Transverse colon (tissue), 4 donors: ENCODE measurements at regions not wholly inside any gene's neighbourhood (a gene's known extent, or its start where the extent isn't known, plus 50 kb on each side); places are given as distances from the start of the nearest gene placed in this dataset.

Source experiments
- DNase-seq: peaks from one replicate; pipeline ENCODE4 v3.0.0-alpha.2; 2019
- H3K27ac ChIP-seq, 4 donors: fragments of 200-600 bp; sonication (generic); 2 replicates each; pipeline ENCODE4 v1.5.1; 2016 to 2018; ENCODE audit warnings: inconsistent platforms in 4 of 4
- H3K27me3 ChIP-seq: fragments of 200-600 bp; sonication (generic); 2 replicates; pipeline ENCODE4 v1.5.1; 2017; ENCODE audit warnings: inconsistent platforms
- H3K36me3 ChIP-seq, 4 donors: fragments of 200-600 bp; sonication (generic); 2 replicates each; pipeline ENCODE4 v1.5.1; 2017 to 2019; ENCODE audit warnings: inconsistent platforms in 4 of 4
- H3K4me1 ChIP-seq, 4 donors: fragments of 200-600 bp; sonication (generic); 2 replicates each; pipeline ENCODE4 v1.5.1; 2017 to 2020; ENCODE audit warnings: inconsistent platforms in 4 of 4
- H3K4me3 ChIP-seq, 4 donors: fragments of 200-600 bp; sonication (generic); 1 replicate in 1 of 4; 2 replicates in 3 of 4; pipeline versions ENCODE4 v1.5.1 to v1.6.1; 2017 to 2019; ENCODE audit warnings: inconsistent platforms in 4 of 4
- H3K9me3 ChIP-seq, 2 donors: fragments of 200-600 bp; sonication (generic); 2 replicates each; pipeline ENCODE4 v1.5.1; 2017 to 2019; ENCODE audit warnings: inconsistent platforms in 2 of 2
- CTCF ChIP-seq, 5 experiments: fragments of 200-600 bp in 3 of 5; fragments of 450-650 bp in 2 of 5; sonication (generic) in 3 of 5; IDR thresholded peaks; 1 replicate in 2 of 5; 2 replicates in 3 of 5; pipeline ENCODE4 v1.5.1; 2016 to 2017; ENCODE audit warnings: antibody characterized with exemption in 5 of 5, inconsistent platforms in 3 of 5, mild to moderate bottlenecking in 2 of 5, moderate library complexity in 1 of 5
- EP300 ChIP-seq: sonication (generic); formaldehyde crosslinking; IDR thresholded peaks from one replicate; pipeline ENCODE4 v1.6.1; 2017; ENCODE audit warnings: antibody characterized with exemption, low read depth
- POLR2A ChIP-seq: fragments of 450-650 bp; IDR thresholded peaks from one replicate; pipeline ENCODE4 v1.6.1; 2016; ENCODE audit warnings: antibody characterized with exemption, mild to moderate bottlenecking, moderate library complexity
- POLR2AphosphoS5 ChIP-seq, 3 donors: sonication (generic); formaldehyde crosslinking; IDR thresholded peaks; one replicate each; pipeline ENCODE4 v1.6.1; 2016; ENCODE audit warnings: antibody characterized with exemption in 3 of 3
- WGBS, 2 donors: methylation state at CpG; one replicate each; pipeline ENCODE4 v1.1.5; 2018; ENCODE audit warnings: low coverage in 1 of 2; 5-methylcytosine and 5-hydroxymethylcytosine counted together
- in situ Hi-C, 4 donors: fragments of 200-750 bp; cut with MboI; loops; one replicate each; pipeline versions ENCODE4 v1.15.0 to v1.15.1; 2017; ENCODE audit warnings: low sequenced_read_pairs in 3 of 4, low pct_ligation_motif_present in 1 of 4, low pct_unique_long_range_greater_than_20kb in 1 of 4
- intact Hi-C: fragments of 100-400 bp; cut with DNase I; formaldehyde crosslinking; loops from one replicate; pipeline ENCODE4 v1.15.1; 2023; ENCODE audit warnings: low total_unique reads

- intact Hi-C loops = no loop called here
- Histone ChIP-seq H3K9me3 (no peaks in the 10 kb centered on the region), H3K4me1 (no peaks in the 10 kb centered on the region), H3K36me3 (no peaks in the 10 kb centered on the region), H3K4me3 (no peak overlapping the region), H3K27ac (no peak overlapping the region), H3K27me3 (no peaks in the 10 kb centered on the region)
- DNase-seq = no peak
- TF ChIP-seq CTCF (IDR thresholded peaks at IDR 0.05) = no peak
- no peak for TF ChIP-seq POLR2AphosphoS5 (IDR thresholded peaks at IDR 0.05)
- no peak for TF ChIP-seq EP300
- TF ChIP-seq POLR2A = no peak
- WGBS, 2 donors = 34 to 42% methylated on average over 2 of the region's 2 CpGs
- in situ Hi-C loops = loop anchor here in 1 of 4 donors (25.0 kb wide), 1 partner anchor 548 kb away; the partner anchor contains the start of gene TFAP2B
Observed at GRCh38 chr6:51360287-51360686, 541.6 kb downstream of the TFAP2B start.

- no peak for DNase-seq
- no peaks in the 10 kb centered on the region for H3K36me3 ChIP-seq
- H3K27ac ChIP-seq = no peak overlapping the region
- in situ Hi-C loops = loop anchor here in 1 of 4 donors (25.0 kb wide), 1 partner anchor 553 kb away; the partner anchor contains the start of gene TFAP2B
- no peaks in the 10 kb centered on the region for H3K27me3 ChIP-seq
- H3K4me1 ChIP-seq = no peaks in the 10 kb centered on the region
- no peak for TF ChIP-seq EP300
- TF ChIP-seq POLR2AphosphoS5 (IDR thresholded peaks at IDR 0.05) = no peak
- no peak for TF ChIP-seq CTCF (IDR thresholded peaks at IDR 0.05)
- no peak for TF ChIP-seq POLR2A
- no peaks in the 10 kb centered on the region for H3K9me3 ChIP-seq
- no peak overlapping the region for H3K4me3 ChIP-seq
- intact Hi-C loops = no loop called here
Observed at GRCh38 chr6:51365566-51365965, 546.9 kb downstream of the TFAP2B start.

GRCh38 chr6:51369485-51369884 is 550.8 kb downstream of the TFAP2B start:
- no peaks in the 10 kb centered on the region for H3K9me3 ChIP-seq
- no peaks in the 10 kb centered on the region for H3K36me3 ChIP-seq
- intact Hi-C loops (no loop called here), in situ Hi-C loops (loop anchor here in 1 of 4 donors (25.0 kb wide), 1 partner anchor 557 kb away; the partner anchor contains the start of gene TFAP2B)
- no peaks in the 10 kb centered on the region for H3K4me1 ChIP-seq
- TF ChIP-seq POLR2A = no peak
- TF ChIP-seq CTCF (IDR thresholded peaks at IDR 0.05) = no peak
- no peak for TF ChIP-seq EP300
- TF ChIP-seq POLR2AphosphoS5 (IDR thresholded peaks at IDR 0.05) = no peak
- 60 to 68% methylated on average over 1 of the region's 1 CpG for WGBS, 2 donors
- DNase-seq = no peak
- H3K4me3 ChIP-seq = no peak overlapping the region
- no peak overlapping the region for H3K27ac ChIP-seq
- no peaks in the 10 kb centered on the region for H3K27me3 ChIP-seq

- H3K27ac ChIP-seq = no peak overlapping the region
Observed at GRCh38 chr6:51382847-51383246, 564.2 kb downstream of the TFAP2B start.

More at GRCh38 chr6:51382847-51383246, 564.2 kb downstream of the TFAP2B start:
- Histone ChIP-seq H3K4me3 (no peak overlapping the region), H3K36me3 (no peaks in the 10 kb centered on the region), H3K27me3 (no peaks in the 10 kb centered on the region), H3K9me3 (no peaks in the 10 kb centered on the region), H3K4me1 (no peaks in the 10 kb centered on the region)
- intact Hi-C loops (no loop called here), in situ Hi-C loops (no loop called here)
- TF ChIP-seq POLR2AphosphoS5 (IDR thresholded peaks at IDR 0.05) (no peak), EP300 (no peak), CTCF (IDR thresholded peaks at IDR 0.05) (no peak), POLR2A (no peak)
- DNase-seq = no peak
